HEK293 (cell line): ENCODE measurements at regions not wholly inside any gene's neighbourhood (a gene's known extent, or its start where the extent isn't known, plus 50 kb on each side); places are given as distances from the start of the nearest gene placed in this dataset.

Source experiments
- AEBP2 ChIP-seq: fragments of 450-650 bp; formaldehyde crosslinking; IDR thresholded peaks from 2 replicates; pipeline ENCODE4 v1.5.1; 2016; ENCODE audit warnings: missing biosample characterization, missing genetic modification characterization, borderline replicate concordance
- FEZF1 ChIP-seq: fragments of 450-650 bp; formaldehyde crosslinking; IDR thresholded peaks from 2 replicates; pipeline ENCODE4 v1.5.1; 2016; ENCODE audit warnings: missing biosample characterization, missing genetic modification characterization
- REST ChIP-seq: fragments of 450-650 bp; formaldehyde crosslinking; IDR thresholded peaks from 2 replicates; pipeline ENCODE4 v1.5.1; 2016; ENCODE audit warnings: missing biosample characterization, missing genetic modification characterization
- TCF7L2 ChIP-seq: IDR thresholded peaks from 2 replicates; pipeline ENCODE4 v1.6.1; 2011; ENCODE audit warnings: low read depth, mild to moderate bottlenecking, inconsistent platforms, low read length, moderate library complexity, borderline replicate concordance
- YY1 ChIP-seq: fragments of 450-650 bp; formaldehyde crosslinking; IDR thresholded peaks from 2 replicates; pipeline ENCODE4 v1.5.1; 2018; ENCODE audit warnings: missing biosample characterization, missing genetic modification characterization
- ZBTB21 ChIP-seq: fragments of 450-650 bp; formaldehyde crosslinking; IDR thresholded peaks from 2 replicates; pipeline ENCODE4 v1.5.1; 2017; ENCODE audit warnings: missing biosample characterization, missing genetic modification characterization
- ZFP41 ChIP-seq: fragments of 450-650 bp; formaldehyde crosslinking; IDR thresholded peaks from 2 replicates; pipeline ENCODE4 v1.5.1; 2016; ENCODE audit warnings: missing biosample characterization, missing genetic modification characterization, borderline replicate concordance
- ZNF121 ChIP-seq: fragments of 450-650 bp; formaldehyde crosslinking; IDR thresholded peaks from 2 replicates; pipeline ENCODE4 v1.5.1; 2016; ENCODE audit warnings: missing biosample characterization, missing genetic modification characterization
- ZNF133 ChIP-seq: fragments of 450-650 bp; formaldehyde crosslinking; IDR thresholded peaks from 2 replicates; pipeline ENCODE4 v1.5.1; 2016; ENCODE audit warnings: missing biosample characterization, missing genetic modification characterization
- ZNF335 ChIP-seq: fragments of 450-650 bp; formaldehyde crosslinking; conservative IDR thresholded peaks from 2 replicates; pipeline ENCODE4 v1.5.1; 2016; ENCODE audit warnings: missing biosample characterization, missing genetic modification characterization
- ZNF350 ChIP-seq: fragments of 450-650 bp; formaldehyde crosslinking; IDR thresholded peaks from 2 replicates; pipeline ENCODE4 v1.5.0; 2017; ENCODE audit warnings: missing biosample characterization, mild to moderate bottlenecking, missing genetic modification characterization
- ZNF521 ChIP-seq: fragments of 450-650 bp; formaldehyde crosslinking; IDR thresholded peaks from 2 replicates; pipeline ENCODE4 v1.5.1; 2017; ENCODE audit warnings: missing biosample characterization, mild to moderate bottlenecking, missing genetic modification characterization
- TF ChIP-seq, protein P1 (sequence below): fragments of 450-650 bp; formaldehyde crosslinking; IDR thresholded peaks from 2 replicates; pipeline ENCODE4 v1.5.1; 2016; ENCODE audit warnings: missing biosample characterization, missing genetic modification characterization

GRCh38 chr5:100252037-100252436 is 283.1 kb upstream of the FAM174A start:
- TF ChIP-seq TCF7L2 = no peak
- TF ChIP-seq ZNF335 (tag by site-specific recombination) = no peak
- no peak for TF ChIP-seq ZNF350 (tag by site-specific recombination)
- TF ChIP-seq, protein P1, sequence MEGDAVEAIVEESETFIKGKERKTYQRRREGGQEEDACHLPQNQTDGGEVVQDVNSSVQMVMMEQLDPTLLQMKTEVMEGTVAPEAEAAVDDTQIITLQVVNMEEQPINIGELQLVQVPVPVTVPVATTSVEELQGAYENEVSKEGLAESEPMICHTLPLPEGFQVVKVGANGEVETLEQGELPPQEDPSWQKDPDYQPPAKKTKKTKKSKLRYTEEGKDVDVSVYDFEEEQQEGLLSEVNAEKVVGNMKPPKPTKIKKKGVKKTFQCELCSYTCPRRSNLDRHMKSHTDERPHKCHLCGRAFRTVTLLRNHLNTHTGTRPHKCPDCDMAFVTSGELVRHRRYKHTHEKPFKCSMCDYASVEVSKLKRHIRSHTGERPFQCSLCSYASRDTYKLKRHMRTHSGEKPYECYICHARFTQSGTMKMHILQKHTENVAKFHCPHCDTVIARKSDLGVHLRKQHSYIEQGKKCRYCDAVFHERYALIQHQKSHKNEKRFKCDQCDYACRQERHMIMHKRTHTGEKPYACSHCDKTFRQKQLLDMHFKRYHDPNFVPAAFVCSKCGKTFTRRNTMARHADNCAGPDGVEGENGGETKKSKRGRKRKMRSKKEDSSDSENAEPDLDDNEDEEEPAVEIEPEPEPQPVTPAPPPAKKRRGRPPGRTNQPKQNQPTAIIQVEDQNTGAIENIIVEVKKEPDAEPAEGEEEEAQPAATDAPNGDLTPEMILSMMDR (tag by site-specific recombination) = no peak
- TF ChIP-seq YY1 (tag by site-specific recombination) = no peak
- TF ChIP-seq ZFP41 (tag by site-specific recombination) = no peak
- TF ChIP-seq ZNF121 (tag by site-specific recombination) = no peak
- TF ChIP-seq ZBTB21 (tag by site-specific recombination) = no peak
- TF ChIP-seq ZNF521 (tag by site-specific recombination) = no peak
- no peak for TF ChIP-seq ZNF133 (tag by site-specific recombination)
- no peak for TF ChIP-seq AEBP2
- no peak for TF ChIP-seq FEZF1 (tag by site-specific recombination)
- no peak for TF ChIP-seq REST (tag by site-specific recombination)
